Fibroblast of peridontal ligament (primary cell): ENCODE measurements at regions not wholly inside any gene's neighbourhood (a gene's known extent, or its start where the extent isn't known, plus 50 kb on each side); places are given as distances from the start of the nearest gene placed in this dataset.

Source experiments
- DNase-seq: peaks from one replicate; pipeline ENCODE4 v3.0.0-alpha.2; 2010; ENCODE audit errors: extremely low read depth

DNA sequence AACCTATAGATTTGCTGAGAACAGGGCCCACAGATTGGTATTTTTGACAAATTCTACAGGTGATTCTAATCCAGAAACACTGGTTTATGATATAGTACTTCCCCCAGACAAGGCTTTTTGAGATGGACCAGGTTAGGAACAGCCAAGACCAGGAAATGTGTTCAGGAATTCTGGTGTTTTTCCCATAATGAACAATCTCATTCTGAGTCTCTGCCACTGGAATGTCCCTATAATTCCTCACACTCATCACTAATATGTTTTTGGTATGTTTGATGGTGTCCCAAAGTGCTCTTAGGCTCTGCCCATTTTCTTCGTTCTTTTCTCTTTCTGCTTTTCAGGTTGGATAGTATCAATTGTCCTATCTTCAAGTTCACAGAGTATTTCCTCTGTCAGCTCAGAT is 107.2 kb upstream of the IGFBP3 start:
- no peak for DNase-seq

DNA sequence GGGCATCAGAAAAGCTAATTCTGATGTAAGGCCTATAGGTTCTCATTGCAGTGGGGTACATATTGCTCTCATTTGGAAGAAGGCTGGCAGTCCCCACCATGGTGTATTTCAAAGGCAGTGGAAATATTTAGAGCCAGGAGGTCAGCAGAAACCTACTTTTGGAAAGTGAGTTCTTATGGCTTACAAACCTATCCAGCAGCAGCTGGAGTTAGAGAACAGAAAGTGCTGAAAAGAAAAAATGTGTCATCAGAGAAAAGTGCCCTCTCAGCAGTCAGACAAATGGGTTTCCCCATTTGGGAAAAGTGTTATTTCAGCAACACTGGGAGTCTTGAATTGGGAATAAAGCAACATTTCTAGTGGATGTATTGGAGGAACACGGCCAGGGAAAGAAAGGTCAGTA is 105.7 kb upstream of the IGFBP3 start:
- DNase-seq: no peak

DNA sequence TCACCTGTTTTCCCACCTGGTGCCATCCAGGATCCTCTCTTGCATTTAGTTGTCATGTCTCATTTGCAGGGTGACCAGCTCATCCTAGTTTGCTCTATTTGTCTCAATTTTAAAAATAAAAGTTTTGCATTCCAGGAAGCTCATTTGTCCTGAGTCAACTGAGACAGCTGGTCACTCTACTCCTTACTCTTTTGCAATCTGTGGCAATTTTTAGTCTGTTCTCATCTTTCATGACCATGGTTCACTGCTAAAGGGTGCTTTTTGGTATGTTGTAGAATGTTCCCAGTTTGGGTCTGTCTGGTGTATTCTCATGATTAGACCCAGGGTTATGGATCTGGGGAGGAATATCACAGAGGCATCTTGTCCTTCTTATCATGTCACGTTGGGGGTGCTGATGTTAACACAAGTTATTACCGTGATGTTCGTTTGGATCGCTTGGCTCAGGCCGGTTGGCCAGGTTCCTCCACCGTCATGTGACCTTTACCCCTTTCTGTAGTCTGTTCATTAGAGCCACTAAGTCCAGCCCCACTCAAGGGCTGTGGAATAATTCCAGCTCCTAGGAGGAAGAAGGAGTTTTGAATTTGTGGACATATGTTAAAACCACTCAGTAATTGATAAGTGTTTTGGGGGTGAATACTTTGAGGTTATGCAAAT is 103.3 kb upstream of the IGFBP3 start:
- DNase-seq: peak; percentile 57

DNA sequence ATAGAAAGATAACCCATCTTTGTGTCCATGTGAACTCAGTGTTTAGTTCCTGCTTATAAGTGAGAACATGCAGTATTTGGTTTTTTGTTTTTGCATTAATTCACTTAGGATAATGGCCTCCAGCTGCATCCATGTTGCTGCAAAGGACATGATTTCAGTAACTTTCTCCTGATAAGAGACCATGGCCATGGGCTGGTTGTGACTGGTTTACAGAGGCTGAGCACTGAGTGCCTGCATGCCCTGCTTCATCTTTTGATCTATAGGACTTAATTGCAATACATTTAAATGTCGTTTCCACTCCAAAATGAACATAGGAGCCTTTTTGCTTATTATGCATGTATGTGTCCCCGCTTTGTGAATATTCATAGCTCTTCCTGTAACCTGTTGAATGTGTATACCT is 101.3 kb upstream of the IGFBP3 start:
- DNase-seq: no peak

DNA sequence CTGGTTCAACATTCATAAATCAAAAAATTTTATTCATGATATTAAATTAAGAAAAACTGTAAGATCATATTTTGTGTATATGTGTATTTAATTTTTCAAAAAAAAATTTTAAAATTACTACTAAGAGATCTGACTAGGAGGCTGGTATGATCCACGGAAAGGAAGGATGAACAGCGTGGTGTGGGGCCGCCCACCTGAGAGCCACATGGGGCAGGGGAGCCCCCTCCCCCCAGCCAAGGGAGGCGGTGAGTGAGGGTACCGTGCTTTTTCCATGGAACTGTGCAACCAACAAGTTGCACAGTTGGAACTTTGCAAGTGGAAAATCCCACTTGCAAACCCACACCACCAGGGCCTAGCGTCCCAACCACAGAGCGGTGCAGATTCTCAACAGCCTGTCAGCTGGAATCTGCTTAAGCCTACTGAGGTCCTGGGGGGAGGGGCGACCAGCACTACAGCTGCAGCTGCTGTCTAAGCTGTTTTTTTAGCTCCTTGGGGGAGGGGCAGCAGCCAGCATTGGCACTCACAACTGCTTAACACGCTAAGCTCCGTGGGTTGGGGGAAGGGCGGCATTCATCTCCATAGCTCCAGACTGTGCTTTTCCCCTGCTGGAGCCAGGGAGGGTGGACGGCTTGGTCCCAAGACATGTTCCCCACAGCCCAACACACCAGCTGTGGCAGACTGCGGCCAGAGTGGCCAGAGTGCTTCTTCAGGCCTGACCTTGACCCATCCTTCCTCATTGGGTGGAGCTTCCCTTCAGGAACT is 94.2 kb upstream of the IGFBP3 start:
- DNase-seq: no peak

DNA sequence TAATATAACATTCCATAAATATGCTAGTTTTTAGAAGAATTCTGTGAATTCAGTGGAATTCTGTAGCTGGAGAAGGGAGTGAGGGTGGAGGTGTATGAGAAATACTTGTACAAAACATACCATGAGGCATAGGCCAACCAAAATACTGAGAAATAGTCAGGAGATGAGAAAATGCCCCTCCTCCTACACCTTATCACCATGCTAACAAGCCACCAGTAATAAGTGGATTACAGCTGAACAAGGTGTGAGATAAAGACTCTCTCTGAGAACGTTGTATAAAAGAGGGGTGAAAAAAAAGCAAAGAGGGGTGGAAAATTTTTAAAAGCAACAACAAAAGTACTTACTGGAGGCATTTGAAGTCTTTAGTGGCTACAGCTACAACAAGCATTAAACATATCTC is 90.4 kb upstream of the IGFBP3 start:
- DNase-seq: no peak

DNA sequence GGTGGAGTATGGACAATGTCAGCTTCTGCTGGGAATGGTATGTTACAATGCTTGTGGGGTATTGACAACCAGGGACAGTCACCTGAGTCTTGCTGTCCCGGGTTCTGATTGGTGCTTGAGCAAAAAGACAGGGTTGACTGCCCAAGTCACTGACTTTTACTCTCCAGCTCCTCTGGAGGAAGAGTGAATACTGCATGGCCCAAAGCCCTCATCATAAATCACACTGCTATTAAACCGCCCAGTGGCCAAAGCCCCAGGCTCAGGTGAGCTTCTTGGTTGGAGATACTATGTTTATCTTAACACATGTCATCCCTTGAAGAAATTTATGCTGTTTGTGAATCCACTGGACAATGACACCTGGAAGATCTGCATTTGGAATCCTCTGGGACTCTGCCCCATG is 90.0 kb upstream of the IGFBP3 start:
- no peak for DNase-seq

DNA sequence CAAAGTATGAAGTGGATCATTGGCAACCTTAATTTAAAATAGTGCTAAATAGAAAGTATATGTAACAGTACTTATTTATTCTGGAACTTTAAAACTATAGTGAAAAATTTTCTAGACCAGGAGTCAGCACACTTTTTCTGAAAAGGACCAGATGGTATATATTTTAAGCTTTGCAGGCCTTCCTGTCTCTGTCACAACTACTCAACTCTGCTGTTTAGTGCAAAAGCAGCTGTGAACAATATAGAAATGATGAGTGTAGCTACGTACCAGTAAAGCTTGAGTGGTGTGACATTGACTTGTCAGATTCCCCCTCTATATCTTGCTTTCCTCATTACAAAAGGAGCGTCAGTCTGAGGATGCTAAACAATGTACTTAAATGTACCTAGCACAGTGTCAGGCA is 88.1 kb upstream of the IGFBP3 start:
- no peak for DNase-seq

DNA sequence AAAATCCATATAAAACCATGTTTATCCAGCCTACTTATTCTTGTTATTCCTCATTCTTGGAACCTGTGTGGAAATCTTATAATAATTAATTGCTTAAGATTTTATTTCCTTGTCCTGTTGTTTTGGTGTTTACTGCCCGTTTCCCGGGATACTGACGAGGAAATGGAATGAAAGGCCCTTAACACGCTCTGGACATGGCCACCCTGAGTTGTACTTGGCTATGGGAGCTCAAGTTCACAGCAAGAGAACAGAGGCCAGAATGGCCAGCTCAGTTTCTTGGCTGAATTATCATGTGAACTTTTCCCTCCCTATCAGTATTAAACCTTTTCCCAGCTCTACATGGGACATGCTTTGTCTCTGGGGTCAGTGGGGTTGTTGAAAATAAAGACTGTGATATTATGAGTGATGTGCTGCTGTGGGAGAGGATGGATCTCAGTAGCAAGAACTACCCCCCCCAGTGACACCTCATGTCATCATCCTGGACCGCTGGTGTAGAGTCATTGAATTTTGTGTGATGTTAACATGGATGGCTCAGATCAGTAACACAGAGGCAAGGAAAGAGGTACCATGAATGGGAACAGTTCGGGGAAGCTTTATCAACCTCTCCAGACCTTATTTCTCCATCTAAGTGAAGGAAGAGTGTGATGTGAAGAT is 87.0 kb upstream of the IGFBP3 start:
- no peak for DNase-seq

DNA sequence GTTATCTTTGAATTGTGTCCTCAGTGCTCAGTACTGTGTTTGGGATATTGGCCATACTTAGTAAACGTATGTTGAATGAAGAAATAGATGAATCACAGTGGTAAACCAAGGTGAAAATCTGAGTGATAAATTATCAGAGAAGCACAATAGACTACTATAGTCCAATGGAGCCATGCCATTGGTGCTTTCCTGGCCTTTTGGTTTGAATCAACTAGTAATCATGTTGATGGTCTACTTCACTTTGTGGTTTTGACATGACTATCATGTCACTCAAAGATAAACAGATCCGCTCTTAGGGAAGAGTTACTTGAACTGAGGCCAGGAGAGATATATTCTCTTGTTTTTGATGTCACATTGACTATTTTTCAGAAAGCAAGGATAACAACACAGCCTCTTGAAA is 86.1 kb upstream of the IGFBP3 start:
- DNase-seq: peak; percentile 53

DNA sequence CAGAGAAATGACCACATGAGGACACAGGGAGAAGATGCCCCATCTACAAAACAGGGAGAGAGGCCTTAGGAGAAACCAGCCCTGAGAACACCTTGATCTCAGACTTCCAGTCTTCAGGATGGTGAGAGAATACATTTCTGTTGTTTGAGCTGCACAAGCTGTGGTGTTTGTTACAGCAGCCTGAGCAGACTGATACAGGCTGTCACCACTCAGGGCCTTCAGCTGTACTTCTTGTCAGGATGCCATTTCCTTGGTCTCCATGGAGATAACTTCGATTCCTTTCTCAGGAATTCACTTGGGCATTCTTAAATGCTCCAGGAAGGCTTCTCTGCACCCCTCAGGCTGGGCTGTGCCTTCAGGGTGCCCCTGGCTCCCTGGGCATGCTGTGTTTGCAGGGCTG is 85.7 kb upstream of the IGFBP3 start:
- DNase-seq: no peak

DNA sequence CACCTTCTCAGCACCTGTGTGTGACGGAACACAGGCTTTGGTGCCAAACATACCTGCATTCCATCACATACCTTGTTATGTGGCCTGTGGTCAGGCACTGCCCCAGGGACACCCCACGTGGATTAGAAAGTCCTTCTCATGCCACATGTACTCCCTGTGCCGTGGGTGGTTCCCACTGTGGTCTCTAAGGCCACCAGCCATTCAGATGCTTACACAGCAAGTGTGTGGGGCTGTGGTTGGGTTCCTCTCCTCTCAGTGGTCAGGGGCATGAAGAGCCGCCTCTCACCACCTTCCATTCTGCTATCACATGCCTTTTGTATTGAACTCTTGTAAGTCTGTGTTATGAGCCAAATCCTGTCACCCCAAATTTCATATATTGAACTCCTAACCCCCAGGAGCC is 85.1 kb upstream of the IGFBP3 start:
- no peak for DNase-seq

DNA sequence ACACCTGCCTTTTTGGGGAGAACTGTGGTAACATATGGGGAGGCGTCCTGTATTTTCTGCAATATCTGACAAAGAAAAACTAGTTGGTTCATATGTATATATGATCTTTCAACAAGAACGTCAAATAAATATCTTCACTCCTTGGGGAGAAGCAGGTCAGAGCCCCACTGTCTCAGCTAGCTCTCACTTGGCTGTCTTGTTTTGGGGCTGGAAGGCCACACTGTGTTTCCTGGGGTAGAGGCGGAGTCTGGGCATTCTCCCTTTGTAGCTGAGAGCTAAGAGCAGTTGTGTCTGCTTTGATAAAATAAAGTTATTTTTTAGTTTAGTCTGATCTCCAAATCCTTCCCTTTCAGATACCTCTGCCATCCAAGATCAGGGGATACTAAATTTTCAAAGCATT is 83.9 kb upstream of the IGFBP3 start:
- DNase-seq: no peak

DNA sequence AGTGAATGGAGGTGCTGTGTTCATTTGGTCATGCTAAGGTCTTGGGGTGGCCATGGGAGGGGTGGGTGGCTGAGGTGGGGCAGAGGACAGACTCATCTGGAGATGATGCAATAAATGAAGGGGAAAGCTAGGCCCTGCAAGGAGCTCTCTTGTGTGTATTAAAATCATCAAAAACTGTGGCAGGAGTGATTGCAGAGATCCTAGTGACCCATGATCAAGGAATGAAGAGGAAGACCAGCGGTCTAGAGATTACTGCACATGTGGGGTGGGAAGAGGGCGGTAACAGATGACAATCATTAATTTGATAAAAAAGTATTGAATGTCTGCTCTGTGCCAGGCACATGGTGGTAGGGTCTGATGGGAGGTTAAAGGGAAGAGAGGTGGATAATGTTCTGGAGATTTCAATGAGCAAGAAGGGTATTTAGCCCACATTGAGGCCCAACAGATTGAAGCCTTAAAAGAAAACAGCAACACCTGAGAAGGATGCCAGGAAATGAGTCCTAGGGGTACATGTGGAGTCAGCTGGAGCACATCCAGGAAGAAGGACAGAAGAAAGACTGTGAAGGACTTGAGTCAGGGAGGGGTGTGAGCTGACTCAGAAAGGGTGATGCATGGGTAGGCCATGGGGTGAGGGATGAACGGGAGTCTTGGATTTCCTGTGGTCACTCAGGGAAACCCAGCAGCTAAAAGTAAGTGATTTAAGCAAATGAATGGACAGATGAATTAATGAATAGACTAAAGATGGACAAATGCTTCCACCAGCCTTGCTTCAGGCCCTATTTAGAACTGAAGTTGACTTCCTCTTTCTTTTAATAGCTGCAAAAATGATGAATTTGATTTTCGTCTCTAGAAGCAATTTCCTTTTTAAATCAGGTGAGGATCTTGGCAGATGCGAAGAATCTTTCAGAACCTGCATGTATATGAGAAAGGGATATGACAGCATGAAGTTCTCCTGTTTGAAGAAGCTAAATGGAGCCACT is 83.1 kb upstream of the IGFBP3 start:
- peak; percentile 45 for DNase-seq

DNA sequence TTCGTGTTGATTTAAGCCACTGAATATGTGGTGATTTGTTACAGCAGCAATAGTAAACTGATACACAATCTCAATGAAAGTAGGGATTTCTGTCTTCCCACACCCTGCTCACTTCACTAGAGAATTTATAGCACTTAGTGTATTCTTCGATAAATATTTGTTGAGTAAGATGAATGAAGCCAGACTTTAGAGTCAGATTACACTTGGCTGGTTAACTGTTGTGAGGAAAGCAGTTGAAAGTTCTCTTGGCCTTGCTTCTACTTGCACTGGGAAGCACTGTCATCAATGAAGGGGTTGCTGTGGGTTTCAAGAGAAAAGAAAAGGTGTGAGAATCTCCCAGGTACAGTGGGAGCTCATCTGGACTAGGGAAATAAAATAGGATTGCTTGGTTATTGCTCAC is 82.1 kb upstream of the IGFBP3 start:
- DNase-seq: peak; percentile 34

DNA sequence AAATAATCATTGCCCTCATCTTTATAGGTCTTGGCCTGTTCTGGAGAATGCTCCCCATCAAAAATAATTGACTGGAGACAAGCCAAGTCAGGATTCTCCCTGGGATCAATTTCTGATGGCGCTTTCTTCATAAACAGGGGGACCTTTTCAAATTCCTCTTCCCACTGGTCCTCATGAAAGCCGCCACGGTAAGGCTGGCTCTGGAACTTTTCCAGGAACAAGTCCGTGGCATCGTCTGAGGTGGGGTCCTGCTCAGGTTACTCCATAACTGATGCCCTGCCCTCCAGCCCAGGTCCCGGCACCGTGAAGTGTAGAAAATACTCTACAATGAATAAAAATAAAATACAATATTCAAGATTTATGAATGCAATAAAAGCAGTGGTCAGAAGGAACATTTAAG is 79.4 kb upstream of the IGFBP3 start:
- no peak for DNase-seq

DNA sequence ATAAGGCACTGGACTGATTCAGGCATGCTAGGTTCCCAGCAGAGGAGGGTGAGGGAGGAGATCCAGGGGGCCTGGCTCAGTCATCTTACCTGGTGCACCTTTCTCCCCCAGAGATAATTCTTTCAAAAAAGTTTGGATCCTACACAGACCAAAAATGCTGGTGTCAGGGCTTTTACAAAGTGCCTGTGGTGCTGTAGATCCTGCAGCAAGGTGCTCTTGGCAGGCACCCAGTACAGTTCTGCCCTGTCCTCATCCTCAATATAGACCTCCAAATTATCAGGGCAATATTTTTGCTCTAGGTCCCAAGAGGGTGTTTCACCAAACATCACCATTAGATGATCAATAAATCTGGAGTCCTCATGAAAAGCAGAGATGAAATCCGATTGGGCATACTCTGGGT is 78.5 kb upstream of the IGFBP3 start:
- DNase-seq: no peak

DNA sequence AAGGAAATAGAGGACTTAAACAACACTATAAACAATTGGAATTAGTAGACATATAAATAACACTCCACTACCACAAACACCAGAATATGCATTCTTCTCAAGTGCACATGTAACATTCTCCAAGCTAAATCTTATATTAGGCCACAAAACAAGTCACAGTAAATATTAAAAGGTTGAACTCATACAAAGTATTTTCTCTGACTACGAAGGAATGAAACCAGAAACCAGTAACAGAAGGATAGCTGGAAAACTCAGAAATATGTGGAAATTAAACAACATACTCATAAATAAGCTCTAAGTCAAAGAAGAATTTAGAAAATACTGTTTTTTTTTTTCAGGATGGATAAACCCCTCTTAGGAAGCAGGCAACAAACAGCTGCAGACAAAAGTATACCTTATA is 77.4 kb upstream of the IGFBP3 start:
- no peak for DNase-seq

DNA sequence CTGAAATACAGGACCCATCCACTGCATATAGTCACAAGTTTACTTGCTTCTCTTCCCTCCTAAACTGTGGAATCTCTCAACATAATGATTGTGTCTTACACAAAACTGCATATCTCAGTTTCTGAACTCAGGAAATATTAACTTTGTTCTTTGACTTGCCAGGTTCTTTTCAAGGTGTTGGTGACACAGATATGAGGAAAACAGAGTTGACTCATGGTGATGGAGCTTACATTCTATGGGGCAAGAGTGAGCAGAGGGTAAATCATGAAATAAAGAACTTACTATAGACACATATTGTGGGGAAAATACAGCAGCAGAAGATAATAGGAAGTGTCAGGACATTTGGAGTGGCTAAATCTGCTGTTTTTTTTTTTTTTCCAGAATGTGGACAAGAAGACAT is 72.5 kb upstream of the IGFBP3 start:
- no peak for DNase-seq

DNA sequence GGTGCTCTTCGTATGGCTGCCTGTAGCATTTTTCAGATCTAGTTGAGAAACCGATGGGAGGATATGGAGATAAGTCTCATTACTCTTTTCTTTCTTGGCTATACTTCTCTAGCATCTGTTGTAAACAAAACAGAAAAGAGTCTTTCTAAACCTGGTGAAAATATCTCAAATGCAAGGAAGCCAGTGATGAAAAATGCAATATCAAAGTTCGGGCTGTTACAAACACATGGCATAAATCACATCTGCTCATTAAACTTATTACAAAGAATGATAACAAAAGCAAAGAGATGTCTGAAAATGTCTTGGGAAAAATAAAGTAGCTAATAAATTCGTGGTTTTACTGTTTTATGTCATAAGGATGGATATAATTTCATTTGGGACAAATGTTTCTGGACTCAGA is 71.8 kb upstream of the IGFBP3 start:
- DNase-seq: no peak

DNA sequence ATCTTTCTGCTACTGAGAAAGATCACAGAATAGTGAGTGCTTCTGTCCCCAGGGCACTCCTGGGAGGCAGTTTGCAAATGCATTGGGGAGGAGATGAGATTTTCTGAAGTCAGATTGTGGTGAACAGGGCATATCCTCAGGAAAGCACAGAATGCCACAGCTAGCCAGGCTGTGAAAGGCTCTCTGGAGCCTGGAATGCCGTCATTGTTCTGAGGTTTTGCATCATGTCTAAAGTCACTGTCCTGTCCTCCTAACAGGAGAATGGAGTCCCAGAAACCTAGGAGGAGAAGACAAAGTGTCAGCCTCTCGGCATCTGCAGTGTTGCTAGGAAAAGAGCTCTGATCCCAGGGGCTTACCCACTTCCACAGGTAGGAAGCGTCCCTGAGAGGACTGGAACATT is 69.2 kb upstream of the IGFBP3 start:
- DNase-seq: no peak

DNA sequence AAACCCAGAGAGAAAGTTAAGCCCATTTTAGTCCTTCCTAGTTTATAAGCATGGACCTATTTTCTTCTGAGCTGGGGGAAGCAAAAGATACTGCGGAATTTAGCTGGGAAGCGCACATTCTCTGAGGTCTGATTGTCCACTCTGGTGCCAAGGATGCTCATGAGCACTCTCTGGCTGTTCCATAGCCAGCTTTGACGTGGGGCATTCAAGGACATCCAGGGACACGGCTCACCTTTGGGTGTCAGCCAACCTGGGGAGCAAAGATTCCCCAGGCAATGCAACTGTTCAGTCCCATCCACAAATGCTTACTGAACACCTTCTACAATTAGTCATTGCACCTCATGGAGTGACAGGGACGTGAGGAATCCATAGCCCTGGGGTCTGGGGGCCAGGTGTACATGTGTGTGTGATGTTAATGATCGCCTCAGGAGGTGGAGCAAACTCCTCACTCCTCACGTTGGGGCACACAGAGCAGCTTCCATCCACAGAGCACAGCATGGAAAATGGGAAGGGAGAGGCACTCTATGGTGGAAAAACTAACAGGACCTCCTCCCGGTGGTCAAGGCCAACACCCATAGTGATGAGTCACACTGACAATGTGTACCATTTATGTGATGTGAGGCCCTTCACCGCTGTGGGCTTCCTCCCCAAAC is 67.5 kb upstream of the IGFBP3 start:
- no peak for DNase-seq
